OCI-LY7 (cell line): ENCODE measurements at regions not wholly inside any gene's neighbourhood (a gene's known extent, or its start where the extent isn't known, plus 50 kb on each side); places are given as distances from the start of the nearest gene placed in this dataset.
"Not testable (repeated sequence)": the region's sequence is repeated elsewhere in the genome, so short reads cannot be mapped to it uniquely, and the experiment has no call there.

Source experiments
- BruUV-seq: library from RNA; stranded (reverse); fragments of 400-500 nt; replicated peaks from 2 replicates; lab custom pipeline; 2021; lab: Mats Ljungman, UMichigan
- CTCF ChIA-PET: fragments of 300-600 bp; sonication (Branson Sonifier 250); formaldehyde crosslinking; loops from one replicate; lab custom pipeline; 2022; ENCODE audit warnings: antibody characterized with exemption; ENCODE audit not compliant: unreplicated experiment; lab: Charles Lee
- POLR2A ChIA-PET: fragments of 300-600 bp; sonication (Branson Sonifier 250); formaldehyde crosslinking; loops from one replicate; lab custom pipeline; 2022; ENCODE audit warnings: antibody characterized with exemption; lab: Charles Lee
- DNase-seq: peaks from one replicate; pipeline ENCODE4 v3.0.0-alpha.2; 2015; ENCODE audit warnings: low spot score
- H2AFZ ChIP-seq: fragments of 200-600 bp; sonication (generic), shearing (Covaris generic); 2 replicates; pipeline ENCODE4 v1.6.1; 2014; ENCODE audit warnings: mild to moderate bottlenecking, antibody characterized with exemption, low read length, moderate library complexity
- H3K27ac ChIP-seq: fragments of 200-600 bp; sonication (generic); 2 replicates; pipeline ENCODE4 v1.5.1; 2014; ENCODE audit warnings: mixed run types, low read depth, mild to moderate bottlenecking, moderate library complexity, low read length, inconsistent platforms; ENCODE audit not compliant: poor library complexity, severe bottlenecking
- H3K36me3 ChIP-seq: fragments of 200-600 bp; sonication (generic); 2 replicates; pipeline ENCODE4 v1.6.1; 2014; ENCODE audit warnings: mild to moderate bottlenecking, antibody characterized with exemption, low read length, moderate library complexity, mixed read lengths; ENCODE audit not compliant: insufficient read depth
- H3K4me1 ChIP-seq: fragments of 200-600 bp; sonication (generic); 2 replicates; pipeline ENCODE4 v1.5.1; 2014; ENCODE audit warnings: mild to moderate bottlenecking, low read length; ENCODE audit not compliant: insufficient read depth, poor library complexity, severe bottlenecking
- H3K4me2 ChIP-seq: fragments of 200-600 bp; sonication (generic); 2 replicates; pipeline ENCODE4 v1.6.1; 2014; ENCODE audit warnings: mild to moderate bottlenecking, low read length
- H3K4me3 ChIP-seq: fragments of 200-600 bp; sonication (generic); 2 replicates; pipeline ENCODE4 v1.5.1; 2014; ENCODE audit warnings: mild to moderate bottlenecking, low read depth, low read length; ENCODE audit not compliant: poor library complexity, severe bottlenecking
- H3K79me2 ChIP-seq: fragments of 200-600 bp; sonication (generic); 2 replicates; pipeline ENCODE4 v1.6.1; 2016; ENCODE audit warnings: low read depth, mild to moderate bottlenecking, low read length, moderate library complexity, mixed read lengths; ENCODE audit not compliant: insufficient read depth
- H3K9me2 ChIP-seq: fragments of 200-600 bp; sonication (generic); 2 replicates; pipeline ENCODE4 v1.6.1; 2016; ENCODE audit warnings: mild to moderate bottlenecking, low read length, mixed read lengths; ENCODE audit not compliant: insufficient read depth
- H3K9me3 ChIP-seq: fragments of 200-600 bp; sonication (generic); 2 replicates; pipeline ENCODE4 v1.6.1; 2014; ENCODE audit warnings: mild to moderate bottlenecking, mixed run types, low read length, mixed read lengths
- H4K20me1 ChIP-seq: fragments of 200-600 bp; sonication (generic); 2 replicates; pipeline ENCODE4 v1.6.1; 2014; ENCODE audit warnings: mild to moderate bottlenecking, antibody characterized with exemption, low read length, moderate library complexity, mixed read lengths; ENCODE audit not compliant: insufficient read depth
- CTCF ChIP-seq: fragments of 200-600 bp; sonication (generic); conservative IDR thresholded peaks from 2 replicates; pipeline ENCODE4 v1.5.1; 2014; ENCODE audit warnings: mild to moderate bottlenecking, antibody characterized with exemption, low read length, moderate library complexity, mixed read lengths
- EZH2phosphoT487 ChIP-seq: fragments of 200-600 bp; sonication (generic); IDR thresholded peaks from 2 replicates; pipeline ENCODE4 v1.6.1; 2018; ENCODE audit warnings: low read depth, borderline replicate concordance, mild to moderate bottlenecking, mixed run types, antibody characterized with exemption, low read length, moderate library complexity, mixed read lengths
- intact Hi-C: fragments of 100-400 bp; cut with micrococcal nuclease; formaldehyde crosslinking; loops from one replicate; pipeline ENCODE4 v1.10.0; 2022; ENCODE audit not compliant: unreplicated experiment

GRCh38 chr13:65784088-65784816 lies 1445.9 kb downstream of the PCDH9 start:
- H3K27ac ChIP-seq: no peak overlapping the region
- intact Hi-C loops: no loop called here
- no peak overlapping the region for H3K4me2 ChIP-seq
- ChIA-PET CTCF (no interaction called here), POLR2A (no interaction called here)
- H3K9me2 ChIP-seq: no peaks in the 10 kb centered on the region
- H3K9me3 ChIP-seq: no peaks in the 10 kb centered on the region
- H3K4me3 ChIP-seq: no peak overlapping the region
- no peak for DNase-seq
- TF ChIP-seq CTCF (no peak), EZH2phosphoT487 (no peak)
- H3K79me2 ChIP-seq: no peaks in the 10 kb centered on the region
- no TSS peak for BruUV-seq
- no peak overlapping the region for H2AFZ ChIP-seq
- H4K20me1 ChIP-seq: no peaks in the 10 kb centered on the region
- no peaks in the 10 kb centered on the region for H3K36me3 ChIP-seq
- H3K4me1 ChIP-seq: no peaks in the 10 kb centered on the region

- Histone ChIP-seq H3K9me3 (no peaks in the 10 kb centered on the region), H3K4me2 (no peak overlapping the region), H4K20me1 (no peaks in the 10 kb centered on the region), H2AFZ (no peak overlapping the region), H3K9me2 (no peaks in the 10 kb centered on the region), H3K79me2 (no peaks in the 10 kb centered on the region), H3K27ac (no peak overlapping the region), H3K4me1 (no peaks in the 10 kb centered on the region), H3K36me3 (no peaks in the 10 kb centered on the region), H3K4me3 (no peak overlapping the region)
- ChIA-PET CTCF (no interaction called here), POLR2A (no interaction called here)
- intact Hi-C loops: no loop called here
- no TSS peak for BruUV-seq
- TF ChIP-seq EZH2phosphoT487: no peak
- no peak for TF ChIP-seq CTCF
- DNase-seq: no peak
Measured at GRCh38 chr13:65783383-65783782, 1446.8 kb downstream of the PCDH9 start.

DNA sequence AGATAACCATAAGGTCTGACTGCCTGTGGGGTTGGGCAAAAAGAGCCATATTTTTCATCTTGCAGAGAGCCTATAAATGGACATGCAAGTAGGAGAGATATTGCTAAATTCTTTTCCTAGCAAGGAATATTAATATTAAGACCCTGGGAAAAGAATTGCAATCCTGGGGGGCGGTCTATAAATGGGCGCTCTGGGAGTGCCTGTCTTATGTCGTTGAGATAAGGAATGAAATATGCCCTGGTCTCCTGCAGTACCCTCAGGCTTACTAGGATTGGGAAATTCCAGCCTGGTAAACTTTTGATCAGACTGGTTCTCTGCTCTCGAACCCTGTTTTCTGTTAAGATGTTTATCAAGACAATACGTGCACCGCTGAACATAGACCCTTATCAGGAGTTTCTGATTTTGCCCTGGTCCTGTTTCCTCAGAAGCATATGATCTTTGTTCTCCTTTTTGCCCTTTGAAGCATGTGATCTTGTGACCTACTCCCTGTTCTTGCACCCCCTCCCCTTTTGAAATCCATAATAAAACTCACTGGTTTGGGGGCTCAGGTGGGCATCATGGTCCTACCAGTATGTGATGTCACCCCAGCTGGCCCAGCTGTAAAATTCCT lies 1458.3 kb downstream of the PCDH9 start:
- CTCF ChIA-PET, H2AFZ ChIP-seq, H3K79me2 ChIP-seq, H3K36me3 ChIP-seq, BruUV-seq, H3K9me2 ChIP-seq, intact Hi-C loops, H3K27ac ChIP-seq, H3K9me3 ChIP-seq, H3K4me1 ChIP-seq, H4K20me1 ChIP-seq, H3K4me2 ChIP-seq, POLR2A ChIA-PET, H3K4me3 ChIP-seq: not testable (repeated sequence)
- DNase-seq: peak; percentile 10
